IMR-90 (cell line): ENCODE measurements at regions not wholly inside any gene's neighbourhood (a gene's known extent, or its start where the extent isn't known, plus 50 kb on each side); places are given as distances from the start of the nearest gene placed in this dataset.

Source experiments
- ATAC-seq: fragments of 200-7000 bp; cut with Tn5 transposase; 2 replicates; pipeline ENCODE4 v1.9.1; 2020; ENCODE audit warnings: low read depth, mild to moderate bottlenecking, moderate library complexity
- BruUV-seq: library from RNA; stranded (reverse); fragments of 400-500 nt; replicated peaks from 2 replicates; lab custom pipeline; 2021; lab: Mats Ljungman, UMichigan
- CTCF ChIA-PET: fragments of 300-600 bp; formaldehyde crosslinking; extraction: SDS; loops from one replicate; lab custom pipeline; 2021; ENCODE audit warnings: antibody characterized with exemption; lab: Yijun Ruan, JAX
- POLR2A ChIA-PET: fragments of 300-600 bp; sonication (Branson Sonifier 250); formaldehyde crosslinking; loops from one replicate; lab custom pipeline; 2022; ENCODE audit warnings: antibody characterized with exemption; ENCODE audit not compliant: unreplicated experiment; lab: Charles Lee
- DNase-seq: peaks from one replicate; pipeline ENCODE4 v3.0.0; 2013
- H2AFZ ChIP-seq: replicated peaks from 2 replicates; pipeline ENCODE3; 2013; ENCODE audit warnings: low read length, mild to moderate bottlenecking; ENCODE audit not compliant: poor library complexity
- H2AK5ac ChIP-seq: 2 replicates; pipeline ENCODE4 v1.6.1; 2013; ENCODE audit warnings: low read depth, low read length, inconsistent platforms
- H2AK9ac ChIP-seq: replicated peaks from 2 replicates; pipeline ENCODE3; 2013; ENCODE audit warnings: mild to moderate bottlenecking, low read depth, low read length, moderate library complexity; ENCODE audit not compliant: poor library complexity
- H2BK120ac ChIP-seq: 2 replicates; pipeline ENCODE4 v1.6.1; 2013; ENCODE audit warnings: low read depth, low read length, inconsistent platforms
- H2BK15ac ChIP-seq: 3 replicates; pipeline ENCODE4 v1.6.1; 2013; ENCODE audit warnings: low read depth, low read length, inconsistent platforms
- H2BK20ac ChIP-seq: 2 replicates; pipeline ENCODE4 v1.6.1; 2013; ENCODE audit warnings: low read depth, mild to moderate bottlenecking, inconsistent platforms, low read length, moderate library complexity
- H2BK5ac ChIP-seq: 2 replicates; pipeline ENCODE4 v1.6.1; 2013; ENCODE audit warnings: mild to moderate bottlenecking, low read depth, low read length, inconsistent platforms; ENCODE audit not compliant: poor library complexity, severe bottlenecking
- H3K14ac ChIP-seq: replicated peaks from 2 replicates; pipeline ENCODE4 v1.6.1; 2013; ENCODE audit warnings: low read depth, low read length, inconsistent platforms
- H3K18ac ChIP-seq: 2 replicates; pipeline ENCODE4 v1.6.1; 2013; ENCODE audit warnings: low read depth, low read length, control low read depth
- H3K23ac ChIP-seq: 2 replicates; pipeline ENCODE4 v1.6.1; 2013; ENCODE audit warnings: low read depth, low read length, inconsistent platforms
- H3K27ac ChIP-seq: 2 replicates; pipeline ENCODE4 v1.5.1; 2013; ENCODE audit warnings: mild to moderate bottlenecking, control low read depth, low read length; ENCODE audit not compliant: insufficient read depth
- H3K27me3 ChIP-seq: 2 replicates; pipeline ENCODE4 v1.6.1; 2013; ENCODE audit warnings: low read length; ENCODE audit not compliant: control insufficient read depth, insufficient read depth
- H3K36me3 ChIP-seq: 2 replicates; pipeline ENCODE4 v1.6.1; 2013; ENCODE audit warnings: low read length, mixed read lengths; ENCODE audit not compliant: control insufficient read depth, insufficient read depth
- H3K4ac ChIP-seq: 2 replicates; pipeline ENCODE4 v1.6.1; 2013; ENCODE audit warnings: low read depth, low read length, inconsistent platforms
- H3K4me1 ChIP-seq: 2 replicates; pipeline ENCODE4 v1.6.1; 2013; ENCODE audit warnings: low read length, mixed read lengths; ENCODE audit not compliant: control insufficient read depth, insufficient read depth
- H3K4me2 ChIP-seq: 2 replicates; pipeline ENCODE4 v1.6.1; 2013; ENCODE audit warnings: low read depth, mild to moderate bottlenecking, control low read depth, low read length, moderate library complexity
- H3K4me3 ChIP-seq: 2 replicates; pipeline ENCODE4 v1.5.1; 2013; ENCODE audit warnings: low read depth, mild to moderate bottlenecking, control low read depth, low read length, moderate library complexity; ENCODE audit not compliant: insufficient read depth
- H3K56ac ChIP-seq: 2 replicates; pipeline ENCODE4 v1.6.1; 2013; ENCODE audit warnings: low read length, inconsistent platforms; ENCODE audit not compliant: insufficient read depth; ENCODE audit errors: extremely low read depth
- H3K79me1 ChIP-seq, 2 experiments: 2 replicates each; pipeline ENCODE4 v1.6.1; 2013; ENCODE audit warnings: low read length in 2 of 2, inconsistent platforms in 1 of 2, low read depth in 1 of 2
- H3K9ac ChIP-seq: 2 replicates; pipeline ENCODE4 v1.6.1; 2013; ENCODE audit warnings: low read depth, low read length, control low read depth
- H3K9me1 ChIP-seq: 2 replicates; pipeline ENCODE4 v1.6.1; 2013; ENCODE audit warnings: low read length, inconsistent platforms; ENCODE audit not compliant: insufficient read depth
- H3K9me3 ChIP-seq: 2 replicates; pipeline ENCODE4 v1.6.1; 2013; ENCODE audit warnings: low read length; ENCODE audit not compliant: control insufficient read depth, insufficient read depth
- H4K20me1 ChIP-seq: 2 replicates; pipeline ENCODE4 v1.6.1; 2013; ENCODE audit warnings: low read length, inconsistent platforms; ENCODE audit not compliant: insufficient read depth
- H4K5ac ChIP-seq: 2 replicates; pipeline ENCODE4 v1.6.1; 2013; ENCODE audit warnings: mild to moderate bottlenecking, low read depth, low read length, control low read depth
- H4K8ac ChIP-seq, 2 experiments: 2 replicates each; pipeline ENCODE4 v1.6.1; 2013; ENCODE audit warnings: low read depth in 2 of 2, low read length in 2 of 2, control low read depth in 1 of 2, inconsistent platforms in 1 of 2
- H4K91ac ChIP-seq: 2 replicates; pipeline ENCODE4 v1.6.1; 2013; ENCODE audit warnings: low read depth, low read length, inconsistent platforms; ENCODE audit not compliant: insufficient read depth
- CEBPB ChIP-seq: IDR thresholded peaks from 2 replicates; pipeline ENCODE4 v1.6.1; 2012; ENCODE audit warnings: low read depth, low read length, improper control_type of control experiment
- CHD1 ChIP-seq: IDR thresholded peaks from 2 replicates; pipeline ENCODE4 v1.6.1; 2012; ENCODE audit warnings: low read depth, low read length, improper control_type of control experiment
- CTCF ChIP-seq: conservative IDR thresholded peaks from 2 replicates; pipeline ENCODE4 v1.5.1; 2012; ENCODE audit warnings: mild to moderate bottlenecking, low read depth, low read length, improper control_type of control experiment
- ELK1 ChIP-seq: fragments of 150-350 bp; IDR thresholded peaks from 2 replicates; pipeline ENCODE4 v1.6.1; 2016; ENCODE audit warnings: low read depth, mild to moderate bottlenecking, low read length, moderate library complexity, borderline replicate concordance
- FOS ChIP-seq: fragments of 150-350 bp; IDR thresholded peaks from 2 replicates; pipeline ENCODE4 v1.6.1; 2016; ENCODE audit warnings: low read depth, low read length
- MAFK ChIP-seq: IDR thresholded peaks from 2 replicates; pipeline ENCODE4 v1.6.1; 2012; ENCODE audit warnings: low read depth, low read length, improper control_type of control experiment
- MAZ ChIP-seq: IDR thresholded peaks from 2 replicates; pipeline ENCODE4 v1.6.1; 2012; ENCODE audit warnings: low read depth, mild to moderate bottlenecking, low read length, improper control_type of control experiment, moderate library complexity, borderline replicate concordance
- MXI1 ChIP-seq: IDR thresholded peaks from 2 replicates; pipeline ENCODE4 v1.6.1; 2012; ENCODE audit warnings: low read depth, mild to moderate bottlenecking, low read length, moderate library complexity, borderline replicate concordance
- NFE2L2 ChIP-seq: fragments of 150-350 bp; IDR thresholded peaks from 2 replicates; pipeline ENCODE4 v1.6.1; 2016; ENCODE audit warnings: low read depth, mild to moderate bottlenecking, low read length
- RCOR1 ChIP-seq: IDR thresholded peaks from 2 replicates; pipeline ENCODE4 v1.6.1; 2012; ENCODE audit warnings: mild to moderate bottlenecking, low read length, improper control_type of control experiment; ENCODE audit not compliant: insufficient replicate concordance
- SMC3 ChIP-seq: fragments of 150-350 bp; IDR thresholded peaks from 2 replicates; pipeline ENCODE4 v1.6.1; 2016; ENCODE audit warnings: low read depth, mild to moderate bottlenecking, antibody characterized with exemption, low read length, moderate library complexity
- WGBS, 2 experiments: methylation state at CpG; one replicate each; pipeline versions ENCODE4 v1.1.5 to v1.1.7; 2013; ENCODE audit warnings: missing lambda C conversion rate in 2 of 2; ENCODE audit not compliant: insufficient read length in 1 of 2; ENCODE audit errors: extremely low coverage in 2 of 2; 5-methylcytosine and 5-hydroxymethylcytosine counted together
- dilution Hi-C: fragments of 300-500 bp; cut with HindIII; formaldehyde crosslinking; loops from one replicate; pipeline ENCODE4 v1.14.3; 2018; ENCODE audit warnings: low sequenced_read_pairs; ENCODE audit not compliant: unreplicated experiment
- in situ Hi-C: fragments of 300-500 bp; cut with MboI; formaldehyde crosslinking; loops from 3 replicates; pipeline ENCODE4 v1.14.3; 2019; ENCODE audit warnings: low sequenced_read_pairs, inconsistent platforms, mixed read lengths
- intact Hi-C: fragments of 100-400 bp; cut with micrococcal nuclease; formaldehyde crosslinking; loops from 2 replicates; pipeline ENCODE4 v1.10.0; 2022

GRCh38 chrX:131789664-131790063 lies 233.4 kb upstream of the STK26 start:
- dilution Hi-C loops (no loop called here), intact Hi-C loops (no loop called here), in situ Hi-C loops (no loop called here)
- H3K9ac ChIP-seq: no peak overlapping the region
- no peak overlapping the region for H2BK15ac ChIP-seq
- WGBS, 2 experiments: no CpG with 5 or more reads among the region's 2 CpGs
- H3K27me3 ChIP-seq: peaks cover 5% of the 10 kb centered on the region; the same call in 1 of the 2 replicates
- no peaks in the 10 kb centered on the region for H3K79me1 ChIP-seq
- no peak overlapping the region for H4K91ac ChIP-seq
- DNase-seq (no peak), ATAC-seq (no peak)
- H3K4me1 ChIP-seq: no peaks in the 10 kb centered on the region
- H2BK5ac ChIP-seq: no peak overlapping the region
- POLR2A ChIA-PET: no interaction called here
- no peak overlapping the region for H4K8ac ChIP-seq
- no peak overlapping the region for H3K4me3 ChIP-seq
- no peak overlapping the region for H4K5ac ChIP-seq
- H2AK5ac ChIP-seq: no peak overlapping the region
- H2BK120ac ChIP-seq: no peak overlapping the region
- no peak overlapping the region for H3K27ac ChIP-seq
- TF ChIP-seq MAZ (no peak), MXI1 (no peak), CTCF (no peak), MAFK (no peak), CHD1 (no peak), RCOR1 (no peak), ELK1 (no peak), FOS (no peak), NFE2L2 (no peak), SMC3 (no peak), CEBPB (no peak)
- H3K9me3 ChIP-seq: no peaks in the 10 kb centered on the region
- H3K56ac ChIP-seq: no peak overlapping the region
- H2AFZ ChIP-seq: no peak overlapping the region
- H3K14ac ChIP-seq: no peak overlapping the region
- no TSS peak for BruUV-seq
- H4K20me1 ChIP-seq: no peaks in the 10 kb centered on the region
- H3K9me1 ChIP-seq: no peaks in the 10 kb centered on the region
- no peaks in the 10 kb centered on the region for H3K36me3 ChIP-seq
- no peak overlapping the region for H3K23ac ChIP-seq
- CTCF ChIA-PET: no interaction called here
- no peak overlapping the region for H3K18ac ChIP-seq
- H3K4me2 ChIP-seq: no peak overlapping the region
- no peak overlapping the region for H2BK20ac ChIP-seq
- no peak overlapping the region for H3K4ac ChIP-seq
- H2AK9ac ChIP-seq: no peak overlapping the region
